ENCODE measurements at regions not wholly inside any gene's neighbourhood (a gene's known extent, or its start where the extent isn't known, plus 50 kb on each side); places are given as distances from the start of the nearest gene placed in this dataset.

GRCh38 chr2:51413726-51414125 lies 381.8 kb upstream of the NRXN1 start:
- ATAC-seq (no peak), DNase-seq (no peak)
- Histone ChIP-seq H3K27me3 (no peaks in the 10 kb centered on the region), H3K9me3 (no peaks in the 10 kb centered on the region), H3K4me1 (no peaks in the 10 kb centered on the region), H3K4me3 (no peak overlapping the region), H3K36me3 (no peaks in the 10 kb centered on the region), H3K27ac (no peak overlapping the region)
- TF ChIP-seq, protein P1, sequence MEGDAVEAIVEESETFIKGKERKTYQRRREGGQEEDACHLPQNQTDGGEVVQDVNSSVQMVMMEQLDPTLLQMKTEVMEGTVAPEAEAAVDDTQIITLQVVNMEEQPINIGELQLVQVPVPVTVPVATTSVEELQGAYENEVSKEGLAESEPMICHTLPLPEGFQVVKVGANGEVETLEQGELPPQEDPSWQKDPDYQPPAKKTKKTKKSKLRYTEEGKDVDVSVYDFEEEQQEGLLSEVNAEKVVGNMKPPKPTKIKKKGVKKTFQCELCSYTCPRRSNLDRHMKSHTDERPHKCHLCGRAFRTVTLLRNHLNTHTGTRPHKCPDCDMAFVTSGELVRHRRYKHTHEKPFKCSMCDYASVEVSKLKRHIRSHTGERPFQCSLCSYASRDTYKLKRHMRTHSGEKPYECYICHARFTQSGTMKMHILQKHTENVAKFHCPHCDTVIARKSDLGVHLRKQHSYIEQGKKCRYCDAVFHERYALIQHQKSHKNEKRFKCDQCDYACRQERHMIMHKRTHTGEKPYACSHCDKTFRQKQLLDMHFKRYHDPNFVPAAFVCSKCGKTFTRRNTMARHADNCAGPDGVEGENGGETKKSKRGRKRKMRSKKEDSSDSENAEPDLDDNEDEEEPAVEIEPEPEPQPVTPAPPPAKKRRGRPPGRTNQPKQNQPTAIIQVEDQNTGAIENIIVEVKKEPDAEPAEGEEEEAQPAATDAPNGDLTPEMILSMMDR (IDR thresholded peaks at IDR 0.05 in 4 of 5, conservative IDR thresholded peaks at IDR 0.05 in 1 of 5), result no peak
- TF ChIP-seq POLR2A (IDR thresholded peaks at IDR 0.05), result no peak
- in situ Hi-C loops (cut with MboI; ENCODE audit: low sequenced_read_pairs in 4 of 4) (no loop called here), intact Hi-C loops (cut with DNase I; ENCODE audit: low total_unique reads) (no loop called here)

- Histone ChIP-seq H3K4me1 (no peaks in the 10 kb centered on the region), H3K36me3 (no peaks in the 10 kb centered on the region), H3K4me3 (no peak overlapping the region), H3K27ac (no peak overlapping the region), H3K9me3 (no peaks in the 10 kb centered on the region), H3K27me3 (no peaks in the 10 kb centered on the region)
- TF ChIP-seq POLR2A (IDR thresholded peaks at IDR 0.05), result no peak
- TF ChIP-seq, protein P1 (IDR thresholded peaks at IDR 0.05 in 4 of 5, conservative IDR thresholded peaks at IDR 0.05 in 1 of 5), result no peak
- no peak for ATAC-seq
- DNase-seq, result no peak
- intact Hi-C loops (cut with DNase I; ENCODE audit: low total_unique reads), result no loop called here
- in situ Hi-C loops (cut with MboI; ENCODE audit: low sequenced_read_pairs in 4 of 4), result no loop called here
Measured at GRCh38 chr2:51410331-51410730, 378.4 kb upstream of the NRXN1 start.

DNA sequence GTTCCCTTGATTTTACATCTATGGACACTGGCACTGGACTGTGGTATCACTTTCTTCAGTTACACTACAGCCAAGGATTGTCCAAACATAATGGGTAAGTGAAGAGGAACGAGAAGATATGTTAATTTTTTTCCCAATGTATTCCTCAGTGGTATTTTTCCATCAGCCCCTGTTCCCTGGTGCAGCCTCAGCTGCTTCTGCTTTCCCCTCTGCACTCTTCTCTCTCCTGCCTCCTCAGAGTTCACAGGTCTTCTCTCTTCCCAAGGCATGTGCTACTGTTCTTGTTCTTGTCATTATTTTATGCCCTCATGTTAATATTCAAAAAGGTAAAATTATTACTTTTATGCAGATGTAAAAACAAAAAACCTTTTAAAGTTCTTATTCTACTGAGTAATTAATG lies 378.0 kb upstream of the NRXN1 start:
- H3K36me3 ChIP-seq, result no peaks in the 10 kb centered on the region
- in situ Hi-C loops (cut with MboI; ENCODE audit: low sequenced_read_pairs in 4 of 4), result no loop called here

GRCh38 chr2:51404226-51404625 lies 372.3 kb upstream of the NRXN1 start:
- H3K36me3 ChIP-seq, result no peaks in the 10 kb centered on the region
- no peak for ATAC-seq
- H3K27ac ChIP-seq, result no peak overlapping the region
- H3K4me1 ChIP-seq, result no peaks in the 10 kb centered on the region
- no peak for TF ChIP-seq POLR2A (IDR thresholded peaks at IDR 0.05)
- TF ChIP-seq, protein P1 (IDR thresholded peaks at IDR 0.05 in 4 of 5, conservative IDR thresholded peaks at IDR 0.05 in 1 of 5), result no peak
- in situ Hi-C loops (cut with MboI; ENCODE audit: low sequenced_read_pairs in 4 of 4) (no loop called here), intact Hi-C loops (cut with DNase I; ENCODE audit: low total_unique reads) (no loop called here)
- H3K4me3 ChIP-seq, result no peak overlapping the region
- no peak for DNase-seq
- no peaks in the 10 kb centered on the region for H3K9me3 ChIP-seq
- H3K27me3 ChIP-seq, result no peaks in the 10 kb centered on the region

More for the DNA sequence above, 378.0 kb upstream of the NRXN1 start:
- no peak for ATAC-seq
- no peak for DNase-seq
- no peaks in the 10 kb centered on the region for H3K4me1 ChIP-seq
- no peaks in the 10 kb centered on the region for H3K9me3 ChIP-seq
- intact Hi-C loops (cut with DNase I; ENCODE audit: low total_unique reads), result no loop called here
- H3K27me3 ChIP-seq, result no peaks in the 10 kb centered on the region
- no peak for TF ChIP-seq POLR2A (IDR thresholded peaks at IDR 0.05)
- TF ChIP-seq, protein P1 (IDR thresholded peaks at IDR 0.05 in 4 of 5, conservative IDR thresholded peaks at IDR 0.05 in 1 of 5), result no peak
- no peak overlapping the region for H3K27ac ChIP-seq
- H3K4me3 ChIP-seq, result no peak overlapping the region

GRCh38 chr2:51401546-51401945 lies 369.6 kb upstream of the NRXN1 start:
- Histone ChIP-seq H3K27ac (no peak overlapping the region), H3K27me3 (no peaks in the 10 kb centered on the region), H3K4me3 (no peak overlapping the region), H3K9me3 (no peaks in the 10 kb centered on the region), H3K36me3 (no peaks in the 10 kb centered on the region), H3K4me1 (no peaks in the 10 kb centered on the region)
- no peak for TF ChIP-seq POLR2A (IDR thresholded peaks at IDR 0.05)
- TF ChIP-seq, protein P1 (IDR thresholded peaks at IDR 0.05 in 4 of 5, conservative IDR thresholded peaks at IDR 0.05 in 1 of 5), result no peak
- in situ Hi-C loops (cut with MboI; ENCODE audit: low sequenced_read_pairs in 4 of 4) (no loop called here), intact Hi-C loops (cut with DNase I; ENCODE audit: low total_unique reads) (no loop called here)
- no peak for ATAC-seq
- DNase-seq, result no peak

Measured in gastrocnemius medialis (tissue), 4 donors.